WTC11 (cell line): ENCODE measurements at regions not wholly inside any gene's neighbourhood (a gene's known extent, or its start where the extent isn't known, plus 50 kb on each side); places are given as distances from the start of the nearest gene placed in this dataset.

ENCODE experiments used
- ATAC-seq: fragments of 200-7000 bp; cut with Tn5 transposase; 2 replicates; pipeline ENCODE4 v1.10.0; 2021; ENCODE audit warnings: mild to moderate bottlenecking, moderate library complexity
- CTCF ChIA-PET: fragments of 300-600 bp; sonication (Branson Sonifier 250); formaldehyde crosslinking; loops from one replicate; lab custom pipeline; 2021; ENCODE audit warnings: antibody characterized with exemption; lab: Charles Lee
- POLR2A ChIA-PET: fragments of 350-600 bp; sonication (Branson Sonifier 250); formaldehyde crosslinking; loops from one replicate; lab custom pipeline; 2021; ENCODE audit warnings: antibody characterized with exemption; lab: Charles Lee
- DNase-seq: peaks from one replicate; pipeline ENCODE4 v3.0.0; 2021; ENCODE audit warnings: low spot score
- H3K27ac Mint-ChIP-seq: 2 replicates; pipeline ENCODE4 v1.8.0; 2021; ENCODE audit warnings: mixed read lengths
- H3K27me3 Mint-ChIP-seq: 2 replicates; pipeline ENCODE4 v1.8.0; 2021; ENCODE audit warnings: low read depth, mild to moderate bottlenecking, moderate library complexity, mixed read lengths
- H3K36me3 Mint-ChIP-seq: 2 replicates; pipeline ENCODE4 v1.8.0; 2021; ENCODE audit warnings: mixed read lengths
- H3K4me1 Mint-ChIP-seq: 2 replicates; pipeline ENCODE4 v1.8.0; 2022; ENCODE audit warnings: mixed read lengths
- H3K4me3 Mint-ChIP-seq: 2 replicates; pipeline ENCODE4 v1.8.0; 2021; ENCODE audit warnings: mild to moderate bottlenecking, moderate library complexity, mixed read lengths
- H3K9me3 Mint-ChIP-seq: 2 replicates; pipeline ENCODE4 v1.8.0; 2021; ENCODE audit warnings: mixed read lengths
- CDX4 ChIP-seq: fragments of 250-450 bp; sonication (Bioruptor Pico); IDR thresholded peaks from 2 replicates; pipeline ENCODE4 v1.9.0; 2021; ENCODE audit warnings: moderate library complexity, mild to moderate bottlenecking, inconsistent platforms, borderline replicate concordance
- CREM ChIP-seq: sonication (generic); formaldehyde crosslinking; IDR thresholded peaks from 2 replicates; pipeline ENCODE4 v1.8.1; 2022; ENCODE audit warnings: mild to moderate bottlenecking, missing genetic modification reagents, moderate library complexity
- CTCF ChIP-seq: fragments of 200-600 bp; IDR thresholded peaks from 2 replicates; pipeline ENCODE4 v1.8.0; 2022; ENCODE audit warnings: antibody characterized with exemption
- E2F4 ChIP-seq: sonication (generic); formaldehyde crosslinking; IDR thresholded peaks from 2 replicates; pipeline ENCODE4 v1.8.1; 2022; ENCODE audit warnings: low read depth, mild to moderate bottlenecking, moderate library complexity, missing genetic modification reagents, borderline replicate concordance
- EMX1 ChIP-seq: fragments of 250-450 bp; sonication (Bioruptor Pico); IDR thresholded peaks from 2 replicates; pipeline ENCODE4 v1.8.0; 2021; ENCODE audit warnings: mild to moderate bottlenecking
- ERG ChIP-seq: fragments of 250-450 bp; sonication (Bioruptor Pico); IDR thresholded peaks from 2 replicates; pipeline ENCODE4 v1.8.0; 2021; ENCODE audit warnings: mild to moderate bottlenecking
- FOXJ3 ChIP-seq: sonication (generic); formaldehyde crosslinking; IDR thresholded peaks from 2 replicates; pipeline ENCODE4 v1.9.0; 2021; ENCODE audit warnings: missing genetic modification reagents, mild to moderate bottlenecking, borderline replicate concordance
- GABPB1 ChIP-seq: sonication (generic); formaldehyde crosslinking; IDR thresholded peaks from 2 replicates; pipeline ENCODE4 v1.8.1; 2023; ENCODE audit warnings: mild to moderate bottlenecking, missing genetic modification reagents
- GRHL2 ChIP-seq: fragments of 250-450 bp; sonication (Bioruptor Pico); IDR thresholded peaks from 2 replicates; pipeline ENCODE4 v1.8.0; 2022; ENCODE audit warnings: mild to moderate bottlenecking, moderate library complexity; ENCODE audit not compliant: insufficient replicate concordance, severe bottlenecking
- HMGA2 ChIP-seq: fragments of 250-450 bp; sonication (Bioruptor Pico); IDR thresholded peaks from 2 replicates; pipeline ENCODE4 v1.4.0; 2021; ENCODE audit warnings: mild to moderate bottlenecking, moderate library complexity
- HMGXB4 ChIP-seq: sonication (generic); formaldehyde crosslinking; IDR thresholded peaks from 2 replicates; pipeline ENCODE4 v1.8.1; 2023; ENCODE audit warnings: mild to moderate bottlenecking, moderate library complexity, missing genetic modification reagents
- JAZF1 ChIP-seq: fragments of 250-450 bp; sonication (Bioruptor Pico); IDR thresholded peaks from 2 replicates; pipeline ENCODE4 v1.9.0; 2021; ENCODE audit warnings: moderate library complexity, mild to moderate bottlenecking, inconsistent platforms
- JUN ChIP-seq: sonication (generic); formaldehyde crosslinking; IDR thresholded peaks from 2 replicates; pipeline ENCODE4 v1.8.0; 2023; ENCODE audit warnings: mild to moderate bottlenecking, missing genetic modification reagents
- MYBL2 ChIP-seq: sonication (generic); formaldehyde crosslinking; IDR thresholded peaks from 2 replicates; pipeline ENCODE4 v1.8.1; 2023; ENCODE audit warnings: mild to moderate bottlenecking, moderate library complexity, missing genetic modification reagents
- NFYB ChIP-seq: sonication (generic); formaldehyde crosslinking; conservative IDR thresholded peaks from 2 replicates; pipeline ENCODE4 v1.8.0; 2022; ENCODE audit warnings: low read depth, missing genetic modification reagents
- NR1H2 ChIP-seq: sonication (generic); formaldehyde crosslinking; IDR thresholded peaks from 2 replicates; pipeline ENCODE4 v1.9.0; 2021; ENCODE audit warnings: mild to moderate bottlenecking, moderate library complexity, missing genetic modification reagents
- OVOL2 ChIP-seq: fragments of 250-450 bp; sonication (Bioruptor Pico); IDR thresholded peaks from 2 replicates; pipeline ENCODE4 v1.9.0; 2021; ENCODE audit warnings: mild to moderate bottlenecking, borderline replicate concordance
- SMAD4 ChIP-seq: sonication (generic); formaldehyde crosslinking; IDR thresholded peaks from 2 replicates; pipeline ENCODE4 v1.8.0; 2022; ENCODE audit warnings: mild to moderate bottlenecking, missing genetic modification reagents
- SOX15 ChIP-seq: fragments of 250-450 bp; sonication (Bioruptor Pico); IDR thresholded peaks from 2 replicates; pipeline ENCODE4 v1.9.0; 2021; ENCODE audit warnings: mild to moderate bottlenecking
- TP53 ChIP-seq: sonication (generic); formaldehyde crosslinking; IDR thresholded peaks from 2 replicates; pipeline ENCODE4 v1.8.1; 2023; ENCODE audit warnings: mild to moderate bottlenecking, missing genetic modification reagents
- ZNF138 ChIP-seq: sonication (generic); formaldehyde crosslinking; conservative IDR thresholded peaks from 2 replicates; pipeline ENCODE4 v1.8.1; 2022; ENCODE audit warnings: mild to moderate bottlenecking, moderate library complexity, missing genetic modification reagents
- ZNF416 ChIP-seq: fragments of 250-450 bp; sonication (Bioruptor Pico); IDR thresholded peaks from 2 replicates; pipeline ENCODE4 v1.9.0; 2021; ENCODE audit warnings: mild to moderate bottlenecking, inconsistent platforms
- ZNF423 ChIP-seq: fragments of 250-450 bp; sonication (Bioruptor Pico); IDR thresholded peaks from 2 replicates; pipeline ENCODE4 v2.1.2; 2022; ENCODE audit warnings: mild to moderate bottlenecking, moderate library complexity
- ZNF425 ChIP-seq: fragments of 250-450 bp; sonication (Bioruptor Pico); conservative IDR thresholded peaks from 2 replicates; pipeline ENCODE4 v1.9.0; 2021; ENCODE audit warnings: mild to moderate bottlenecking
- ZNF671 ChIP-seq: fragments of 250-450 bp; sonication (Bioruptor Pico); IDR thresholded peaks from 2 replicates; pipeline ENCODE4 v1.8.0; 2021; ENCODE audit warnings: mild to moderate bottlenecking

DNA sequence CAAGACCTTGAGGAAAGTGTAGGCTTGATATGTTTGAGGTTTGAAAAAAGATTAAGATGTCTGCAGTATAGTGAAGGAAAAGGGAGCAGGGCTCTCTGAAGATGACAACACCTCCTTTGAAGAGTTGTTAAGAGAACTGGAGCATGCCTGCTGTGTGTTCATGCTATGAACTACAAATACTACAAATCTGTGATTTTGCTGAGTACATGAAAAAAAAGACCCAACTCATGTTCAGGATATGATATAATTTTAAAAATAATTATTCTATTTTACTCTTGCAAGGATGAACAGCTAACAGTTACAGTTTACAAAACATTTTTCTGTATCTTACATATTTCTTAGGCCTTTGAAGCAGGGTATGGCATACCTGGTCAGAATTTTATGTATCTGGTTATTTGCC lies 305.4 kb upstream of the CWC22 start:
- Mint-ChIP-seq H3K4me1 (peaks cover 8% of the 10 kb centered on the region), H3K27me3 (no peaks in the 10 kb centered on the region; the same call in 1 of the 2 replicates), H3K4me3 (no peak overlapping the region), H3K27ac (no peak overlapping the region), H3K9me3 (peaks cover 20% of the 10 kb centered on the region), H3K36me3 (peaks cover 4% of the 10 kb centered on the region; the same call in 1 of the 2 replicates)
- ChIA-PET POLR2A (no interaction called here), CTCF (no interaction called here)
- TF ChIP-seq SOX15: no peak
- TF ChIP-seq HMGXB4 (CRISPR knock-in tag): no peak
- no peak for TF ChIP-seq ZNF416 (CRISPR knock-in tag)
- no peak for TF ChIP-seq EMX1 (CRISPR knock-in tag)
- TF ChIP-seq ZNF423 (CRISPR knock-in tag): no peak
- TF ChIP-seq ERG (CRISPR knock-in tag): no peak
- TF ChIP-seq HMGA2 (CRISPR knock-in tag): no peak
- no peak for TF ChIP-seq CREM (CRISPR knock-in tag)
- TF ChIP-seq CDX4 (CRISPR knock-in tag): no peak
- TF ChIP-seq GRHL2: no peak
- TF ChIP-seq GABPB1 (CRISPR knock-in tag): no peak
- no peak for TF ChIP-seq ZNF425 (CRISPR knock-in tag)
- no peak for TF ChIP-seq ZNF671 (CRISPR knock-in tag)
- TF ChIP-seq JAZF1 (CRISPR knock-in tag): no peak
- TF ChIP-seq SMAD4 (CRISPR knock-in tag): no peak
- no peak for TF ChIP-seq OVOL2 (CRISPR knock-in tag)
- TF ChIP-seq MYBL2 (CRISPR knock-in tag): no peak
- no peak for TF ChIP-seq FOXJ3
- TF ChIP-seq TP53: no peak
- no peak for DNase-seq
- ATAC-seq: no peak

- H3K9me3 Mint-ChIP-seq: no peaks in the 10 kb centered on the region
- CTCF ChIA-PET: no interaction called here
- POLR2A ChIA-PET: no interaction called here
- H3K27me3 Mint-ChIP-seq: no peaks in the 10 kb centered on the region
- DNase-seq (no peak), ATAC-seq (no peak)
- H3K4me3 Mint-ChIP-seq: no peak overlapping the region
- H3K36me3 Mint-ChIP-seq: no peaks in the 10 kb centered on the region
- TF ChIP-seq EMX1 (CRISPR knock-in tag) (no peak), MYBL2 (CRISPR knock-in tag) (no peak), CTCF (no peak), E2F4 (CRISPR knock-in tag) (no peak), NR1H2 (CRISPR knock-in tag) (no peak), NFYB (CRISPR knock-in tag) (no peak), JUN (CRISPR knock-in tag) (no peak), FOXJ3 (no peak), ZNF138 (CRISPR knock-in tag) (no peak), GABPB1 (CRISPR knock-in tag) (no peak)
- TF ChIP-seq, all 79 proteins: peak for 0
- H3K4me1 Mint-ChIP-seq: no peaks in the 10 kb centered on the region
- H3K27ac Mint-ChIP-seq: no peak overlapping the region
Measured at GRCh38 chr2:180307096-180307495, 300.0 kb upstream of the CWC22 start.
